ENCODE measurements at regions not wholly inside any gene's neighbourhood (a gene's known extent, or its start where the extent isn't known, plus 50 kb on each side); places are given as distances from the start of the nearest gene placed in this dataset.

DNA sequence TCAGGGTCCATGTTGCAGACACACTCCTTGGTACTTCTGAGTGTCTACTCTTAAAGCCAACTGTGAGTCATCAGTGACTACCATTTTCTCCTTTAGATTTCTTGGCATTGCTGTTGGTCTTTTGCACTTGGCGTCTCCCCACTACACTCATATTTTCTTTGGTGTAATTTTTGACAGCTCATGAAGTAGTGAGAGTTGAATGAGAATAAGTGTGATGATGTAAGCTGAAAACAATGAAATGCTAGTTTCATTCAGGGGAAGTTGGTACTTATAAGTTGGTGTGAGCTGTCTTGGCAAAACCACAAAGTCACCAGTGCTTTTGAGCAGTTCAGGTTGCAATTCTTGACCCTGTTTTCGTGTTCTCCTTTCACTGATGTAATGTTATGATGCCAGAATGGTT, 142.9 kb upstream of the ARX start:
- Mint-ChIP-seq H3K4me1 (no peaks in the 10 kb centered on the region), H3K9me3 (no peaks in the 10 kb centered on the region), H3K4me3 (no peak overlapping the region)

DNA sequence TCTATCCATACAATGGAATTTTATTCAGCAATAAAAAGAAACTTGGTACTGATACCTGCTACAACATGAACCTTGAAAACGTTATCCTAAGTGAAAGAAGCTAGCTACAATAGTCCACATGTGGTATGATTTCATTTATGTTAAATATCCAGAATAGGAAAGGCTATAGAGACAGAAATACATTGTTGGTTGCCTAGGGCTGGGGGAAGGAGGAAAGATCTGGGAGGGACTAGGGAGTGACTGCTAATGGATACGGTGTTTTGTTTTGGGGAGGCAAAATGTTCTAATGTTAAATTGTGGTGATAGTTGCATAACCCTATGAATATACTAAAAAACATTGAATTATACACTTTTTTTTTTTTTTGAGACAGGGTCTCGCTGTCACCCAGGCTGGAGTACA, 141.1 kb upstream of the ARX start:
- no peak overlapping the region for H3K4me3 Mint-ChIP-seq
- no peak for DNase-seq

More for the DNA sequence above, 142.9 kb upstream of the ARX start:
- POLR2A ChIA-PET = no interaction called here
- DNase-seq (no peak), ATAC-seq (no peak)
- peaks cover 5 to 9% (median 8%) of the 10 kb centered on the region in 5 donors for H3K27me3 Mint-ChIP-seq
- no peak overlapping the region for H3K27ac Mint-ChIP-seq
- H3K36me3 Mint-ChIP-seq = peaks cover 0 to 2% (median 0%) of the 10 kb centered on the region in 3 donors

DNA sequence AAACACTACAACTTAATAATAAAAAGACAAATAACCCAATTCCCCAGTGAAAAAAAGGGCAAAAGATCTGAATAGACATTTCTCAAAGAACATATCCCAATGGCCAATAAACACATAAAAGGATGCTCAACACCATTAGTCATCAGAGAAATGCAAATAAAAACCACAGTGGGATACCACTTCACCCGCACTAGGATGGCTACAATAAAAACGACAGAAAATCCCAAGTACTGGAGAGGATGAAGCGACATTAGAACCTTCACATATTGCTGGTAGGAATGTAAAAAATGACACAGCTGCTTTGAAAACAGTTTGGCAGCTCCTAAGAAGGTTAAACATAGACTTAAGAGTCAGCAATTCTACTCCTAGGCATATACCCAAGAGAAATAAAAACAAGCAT, 140.6 kb upstream of the ARX start:
- no peak overlapping the region for H3K27ac Mint-ChIP-seq
- H3K4me3 Mint-ChIP-seq = no peak overlapping the region
- POLR2A ChIA-PET = no interaction called here
- H3K27me3 Mint-ChIP-seq = peaks cover 0 to 3% (median 1%) of the 10 kb centered on the region in 5 donors
- H3K4me1 Mint-ChIP-seq = no peaks in the 10 kb centered on the region
- no peaks in the 10 kb centered on the region for H3K9me3 Mint-ChIP-seq
- no peak for ATAC-seq
- DNase-seq = no peak
- no peaks in the 10 kb centered on the region for H3K36me3 Mint-ChIP-seq

More for the DNA sequence above, 141.1 kb upstream of the ARX start:
- Mint-ChIP-seq H3K9me3 (no peaks in the 10 kb centered on the region), H3K27ac (no peak overlapping the region), H3K4me1 (no peaks in the 10 kb centered on the region), H3K36me3 (no peaks in the 10 kb centered on the region), H3K27me3 (peaks cover 0 to 3% (median 2%) of the 10 kb centered on the region in 5 donors)
- POLR2A ChIA-PET = no interaction called here
- no peak for ATAC-seq

DNA sequence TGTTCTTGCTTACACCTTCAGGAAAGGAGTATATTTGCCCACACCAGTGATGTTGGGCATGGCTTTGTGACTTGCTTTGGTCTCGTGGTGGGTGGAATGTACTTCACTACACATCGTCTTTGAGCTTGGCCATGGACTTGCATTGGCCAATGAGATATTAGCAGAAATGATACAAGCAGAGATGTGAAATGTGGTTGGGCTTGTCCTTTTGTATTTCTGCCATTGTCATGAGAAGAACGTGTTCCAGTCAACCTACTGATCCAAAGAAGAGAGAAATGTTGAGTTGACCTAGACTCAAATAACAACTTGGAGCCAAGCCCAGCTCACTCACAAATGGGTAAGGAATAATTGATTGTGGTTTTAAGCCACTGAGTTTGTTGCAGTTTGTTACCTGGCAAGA, 138.4 kb upstream of the ARX start:
- POLR2A ChIA-PET = no interaction called here
- H3K36me3 Mint-ChIP-seq = no peaks in the 10 kb centered on the region
- DNase-seq = no peak
- no peak for ATAC-seq
- no peak overlapping the region for H3K27ac Mint-ChIP-seq
- H3K27me3 Mint-ChIP-seq = peaks cover 0 to 6% (median 2%) of the 10 kb centered on the region in 5 donors
- H3K4me3 Mint-ChIP-seq = no peak overlapping the region
- no peaks in the 10 kb centered on the region for H3K4me1 Mint-ChIP-seq
- H3K9me3 Mint-ChIP-seq = no peaks in the 10 kb centered on the region

DNA sequence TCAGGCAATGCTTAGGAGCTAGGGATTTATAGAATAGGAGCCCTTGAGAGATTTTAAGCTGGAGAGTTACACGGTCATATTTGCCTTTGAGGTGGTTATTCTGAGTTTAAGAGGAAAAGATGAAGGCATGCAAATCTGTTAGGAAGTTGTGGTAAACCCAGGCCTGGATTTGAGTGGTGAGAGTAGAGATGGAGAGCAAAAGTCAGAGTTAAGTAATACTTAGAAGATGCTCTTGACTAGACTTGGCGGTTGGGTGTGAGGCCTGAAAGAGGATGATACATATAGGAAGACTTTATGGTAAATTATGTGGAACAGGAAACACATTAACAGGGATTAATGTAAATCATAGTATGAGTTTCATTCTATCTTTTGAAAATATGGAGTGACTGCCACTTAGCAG, 136.0 kb upstream of the ARX start:
- H3K4me1 Mint-ChIP-seq = no peaks in the 10 kb centered on the region
- DNase-seq (no peak), ATAC-seq (no peak)
- H3K27ac Mint-ChIP-seq = no peak overlapping the region
- no peak overlapping the region for H3K4me3 Mint-ChIP-seq
- no peaks in the 10 kb centered on the region for H3K36me3 Mint-ChIP-seq
- H3K27me3 Mint-ChIP-seq = peaks cover 0 to 8% (median 3%) of the 10 kb centered on the region in 5 donors
- POLR2A ChIA-PET = no interaction called here
- no peaks in the 10 kb centered on the region for H3K9me3 Mint-ChIP-seq

DNA sequence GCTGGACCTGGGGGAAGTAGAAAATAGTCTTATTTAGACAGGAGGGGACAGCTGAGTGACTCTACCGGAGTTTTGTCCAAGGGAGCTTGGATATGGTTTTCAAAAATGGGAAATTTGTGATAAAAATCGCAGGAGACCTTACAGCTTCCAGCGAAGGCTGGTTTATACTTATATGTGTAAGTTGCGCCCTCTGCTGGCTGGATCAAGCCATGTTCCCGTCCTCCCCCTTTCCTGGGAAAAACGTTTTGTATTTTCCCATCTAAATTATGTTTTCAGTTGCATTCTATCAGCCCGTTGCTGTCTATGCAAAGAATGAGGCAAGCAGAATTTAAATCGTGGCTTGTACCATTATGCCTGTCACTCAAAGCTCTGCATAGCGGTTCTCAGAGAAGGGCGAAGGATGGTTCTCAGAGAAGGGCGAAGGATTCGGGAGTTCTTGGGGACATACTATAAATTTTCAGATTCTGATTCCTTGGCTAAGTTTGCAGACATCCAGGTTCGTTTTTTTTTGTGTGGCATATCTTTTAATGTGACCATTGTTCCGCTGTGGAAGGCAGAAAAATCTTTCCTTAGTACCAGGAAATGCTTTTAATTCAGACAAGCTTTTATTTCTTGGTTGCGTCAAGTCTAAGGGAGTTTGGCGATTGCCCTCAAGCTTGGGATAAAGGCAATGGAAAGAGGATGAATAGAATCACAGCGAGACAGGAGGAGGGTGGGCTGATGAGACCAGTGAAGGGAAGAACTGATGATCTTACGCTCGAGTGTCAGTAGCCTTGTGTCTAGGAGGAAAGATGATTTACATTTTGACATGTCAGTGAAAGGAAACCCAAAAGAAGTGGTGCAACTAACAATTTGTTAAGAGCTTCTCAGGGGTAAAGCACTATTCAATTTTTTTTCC, 128.5 kb upstream of the ARX start:
- peaks cover 0 to 5% (median 2%) of the 10 kb centered on the region in 5 donors for H3K27me3 Mint-ChIP-seq
- no peak for ATAC-seq

DNA sequence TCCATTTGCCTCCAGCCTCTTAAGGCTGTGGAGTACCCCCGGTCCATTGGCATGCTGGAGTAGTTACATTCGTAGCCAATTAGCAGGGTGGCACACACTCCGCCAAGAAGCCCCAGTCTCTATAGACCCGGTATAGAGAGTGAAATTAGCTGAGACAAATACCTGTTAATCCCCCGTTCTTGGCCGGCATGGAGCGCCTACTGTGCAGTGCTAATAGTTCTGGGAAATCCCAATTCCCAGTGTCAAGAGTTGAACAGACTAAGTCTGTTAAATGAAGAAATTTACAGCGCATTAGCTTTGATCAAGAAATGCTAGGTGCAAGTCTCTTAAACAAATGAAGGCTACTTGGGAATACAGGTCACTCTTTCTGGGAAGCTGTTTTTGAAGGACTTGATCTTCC, 127.8 kb upstream of the ARX start:
- H3K36me3 Mint-ChIP-seq = no peaks in the 10 kb centered on the region
- H3K27ac Mint-ChIP-seq = no peak overlapping the region
- ATAC-seq (no peak), DNase-seq (no peak)
- H3K27me3 Mint-ChIP-seq = peaks cover 0 to 5% (median 2%) of the 10 kb centered on the region in 5 donors
- H3K9me3 Mint-ChIP-seq = no peaks in the 10 kb centered on the region
- H3K4me3 Mint-ChIP-seq = no peak overlapping the region
- POLR2A ChIA-PET = no interaction called here
- H3K4me1 Mint-ChIP-seq = peaks cover 0 to 10% (median 2%) of the 10 kb centered on the region in 4 donors

More for the DNA sequence above, 128.5 kb upstream of the ARX start:
- H3K36me3 Mint-ChIP-seq = no peaks in the 10 kb centered on the region
- H3K4me3 Mint-ChIP-seq = no peak overlapping the region
- H3K4me1 Mint-ChIP-seq = peaks cover 0 to 10% (median 2%) of the 10 kb centered on the region in 4 donors
- no peaks in the 10 kb centered on the region for H3K9me3 Mint-ChIP-seq
- H3K27ac Mint-ChIP-seq = peak overlapping the region in 1 of 10 donors; percentile 48
- DNase-seq = peak in 7 of 10 donors; percentile 1 to 16 (median 7)
- POLR2A ChIA-PET = no interaction called here

DNA sequence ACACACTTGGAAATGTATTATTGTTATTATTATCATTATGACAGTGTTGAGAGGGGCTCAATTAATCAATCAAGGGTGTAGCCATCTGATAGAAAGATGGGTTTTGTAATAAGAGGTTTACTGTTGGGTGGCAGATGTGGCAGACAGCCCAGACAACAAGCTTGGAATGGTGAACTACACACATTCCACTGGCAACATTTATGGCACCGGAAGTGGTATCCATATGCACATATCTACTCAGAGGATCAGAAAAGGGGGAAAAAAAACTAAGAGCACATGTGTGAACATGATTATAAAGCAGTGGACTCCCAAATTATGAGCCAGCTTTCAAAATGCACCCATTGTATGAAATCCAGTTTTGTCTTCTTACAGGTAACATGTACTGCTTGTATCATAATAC, 125.9 kb upstream of the ARX start:
- H3K4me1 Mint-ChIP-seq = peaks cover 0 to 10% (median 2%) of the 10 kb centered on the region in 4 donors

DNA sequence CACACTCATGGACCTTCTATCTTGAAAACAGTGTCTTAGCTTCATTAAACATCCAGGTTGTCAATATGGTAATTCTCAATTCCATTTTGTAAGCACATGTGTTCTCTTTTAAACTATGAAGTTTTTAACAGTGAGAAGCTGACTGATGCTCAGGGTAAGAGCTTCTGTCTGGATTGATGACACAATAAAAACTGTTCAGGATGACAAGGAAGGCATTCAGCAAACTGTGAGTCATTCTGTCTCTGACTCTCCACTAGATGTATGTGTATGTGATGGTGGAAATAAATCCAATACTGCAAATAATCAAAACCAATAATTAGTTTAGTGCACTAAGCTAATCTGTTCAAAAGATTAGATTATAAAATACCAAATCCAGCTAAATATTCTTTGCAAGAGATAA, 115.3 kb upstream of the ARX start:
- H3K9me3 Mint-ChIP-seq = peaks cover 0 to 12% (median 0%) of the 10 kb centered on the region in 9 donors
- no peak for DNase-seq
- H3K36me3 Mint-ChIP-seq = peaks cover 0 to 7% (median 0%) of the 10 kb centered on the region in 3 donors
- no peak for ATAC-seq
- H3K4me3 Mint-ChIP-seq = no peak overlapping the region
- no peaks in the 10 kb centered on the region for H3K4me1 Mint-ChIP-seq
- H3K27me3 Mint-ChIP-seq = peaks cover 5 to 18% (median 8%) of the 10 kb centered on the region in 5 donors
- no peak overlapping the region for H3K27ac Mint-ChIP-seq
- POLR2A ChIA-PET = no interaction called here

More for the DNA sequence above, 125.9 kb upstream of the ARX start:
- peaks cover 0 to 5% (median 2%) of the 10 kb centered on the region in 5 donors for H3K27me3 Mint-ChIP-seq
- H3K27ac Mint-ChIP-seq = no peak overlapping the region
- ATAC-seq = no peak
- H3K4me3 Mint-ChIP-seq = no peak overlapping the region
- H3K36me3 Mint-ChIP-seq = no peaks in the 10 kb centered on the region
- POLR2A ChIA-PET = no interaction called here
- no peaks in the 10 kb centered on the region for H3K9me3 Mint-ChIP-seq
- DNase-seq = no peak

DNA sequence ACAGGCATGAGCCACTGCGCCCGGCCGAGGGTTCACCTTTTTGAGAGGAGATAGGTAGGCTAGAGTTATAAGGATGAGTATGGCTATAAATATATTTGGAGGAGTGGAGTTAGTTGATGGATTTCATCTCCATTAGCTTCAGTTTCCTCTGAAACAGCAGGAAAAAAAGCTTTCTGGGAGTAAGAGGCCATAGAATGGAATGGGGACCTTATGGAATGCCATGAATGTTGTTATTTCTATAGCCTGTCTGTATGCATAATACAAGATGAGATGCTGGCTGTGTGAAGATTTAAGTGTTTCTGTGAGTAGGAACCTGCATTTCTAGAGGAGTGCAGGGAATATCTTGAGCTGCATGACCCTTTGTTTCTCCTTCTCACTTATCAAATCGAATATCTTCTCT, 114.9 kb upstream of the ARX start:
- H3K27ac Mint-ChIP-seq = no peak overlapping the region
- H3K4me3 Mint-ChIP-seq = no peak overlapping the region
- POLR2A ChIA-PET = no interaction called here
- peaks cover 5 to 18% (median 7%) of the 10 kb centered on the region in 5 donors for H3K27me3 Mint-ChIP-seq
- H3K4me1 Mint-ChIP-seq = no peaks in the 10 kb centered on the region
- no peak for DNase-seq
- peaks cover 0 to 7% (median 0%) of the 10 kb centered on the region in 3 donors for H3K36me3 Mint-ChIP-seq
- ATAC-seq = no peak
- H3K9me3 Mint-ChIP-seq = peaks cover 0 to 11% (median 0%) of the 10 kb centered on the region in 9 donors

DNA sequence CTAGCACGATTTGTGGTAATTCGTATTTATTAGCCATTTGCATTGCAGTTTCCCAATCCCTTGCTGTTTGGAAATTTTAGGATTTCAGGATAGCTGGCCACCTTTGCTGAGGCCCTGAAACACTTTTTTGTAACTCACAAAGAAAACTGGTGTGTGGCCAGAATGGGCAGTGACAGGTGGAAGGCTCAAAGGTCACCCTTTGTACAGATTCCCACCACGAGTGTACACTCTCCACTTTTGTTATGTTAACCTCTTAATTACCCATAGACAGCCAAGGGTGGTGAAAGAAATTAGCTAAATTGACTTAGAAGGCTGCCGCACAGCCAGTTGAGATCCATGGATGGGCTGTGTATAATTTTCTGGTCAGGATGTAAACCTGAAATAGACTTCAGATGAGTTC, 109.7 kb upstream of the ARX start:
- Mint-ChIP-seq H3K27ac (no peak overlapping the region), H3K4me1 (no peaks in the 10 kb centered on the region), H3K36me3 (peaks cover 0 to 3% (median 0%) of the 10 kb centered on the region in 3 donors), H3K9me3 (peaks cover 0 to 14% (median 4%) of the 10 kb centered on the region in 9 donors), H3K4me3 (no peak overlapping the region), H3K27me3 (peaks cover 5 to 28% (median 8%) of the 10 kb centered on the region in 5 donors)
- ATAC-seq = no peak
- POLR2A ChIA-PET = no interaction called here
- no peak for DNase-seq

DNA sequence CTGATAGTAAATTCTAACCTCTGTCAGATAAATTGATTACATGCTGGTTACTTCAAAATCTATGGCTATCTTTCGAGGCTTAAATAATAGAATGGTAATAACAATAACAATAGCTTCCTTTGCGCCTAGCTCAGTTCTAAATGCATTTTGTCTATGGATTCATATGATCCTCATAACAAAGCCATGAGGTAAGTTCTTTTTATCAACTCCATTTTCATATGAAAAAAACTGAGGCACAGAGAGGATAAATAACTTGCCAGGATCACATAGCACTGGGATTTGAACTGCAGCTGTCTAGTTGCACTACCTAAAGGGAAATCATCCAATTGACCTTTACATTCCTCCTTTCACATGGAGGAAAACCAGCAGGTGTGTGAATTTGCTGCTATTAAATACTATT, 108.6 kb upstream of the ARX start:
- Mint-ChIP-seq H3K9me3 (peaks cover 0 to 14% (median 4%) of the 10 kb centered on the region in 9 donors), H3K27ac (no peak overlapping the region), H3K4me1 (no peaks in the 10 kb centered on the region), H3K36me3 (peaks cover 0 to 3% (median 0%) of the 10 kb centered on the region in 3 donors), H3K27me3 (peaks cover 5 to 28% (median 8%) of the 10 kb centered on the region in 5 donors), H3K4me3 (no peak overlapping the region)
- no peak for DNase-seq
- no peak for ATAC-seq
- POLR2A ChIA-PET = no interaction called here

DNA sequence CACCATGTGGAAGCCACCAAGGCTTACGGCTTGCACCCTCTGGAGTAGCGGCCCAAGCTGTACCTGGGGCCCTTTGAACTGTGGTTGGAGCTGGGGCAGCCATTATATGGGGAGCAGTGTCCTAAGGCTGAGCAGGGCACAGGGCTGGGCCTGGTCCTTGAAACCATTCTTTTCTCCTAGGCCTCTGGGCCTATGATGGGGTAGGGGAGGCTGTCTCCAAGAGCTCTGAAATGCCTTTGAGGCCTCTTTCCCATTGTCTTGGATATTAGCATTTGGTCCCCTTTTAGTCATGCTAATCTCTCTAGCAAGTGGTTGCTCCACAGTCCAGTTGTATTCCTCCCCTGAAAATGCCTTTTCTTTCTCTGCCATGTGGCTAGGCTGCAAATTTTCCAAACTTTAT, 96.4 kb upstream of the ARX start:
- no peaks in the 10 kb centered on the region for H3K27me3 Mint-ChIP-seq
- ATAC-seq = no peak
- no peak for DNase-seq
- H3K27ac Mint-ChIP-seq = no peak overlapping the region
- POLR2A ChIA-PET = no interaction called here
- no peaks in the 10 kb centered on the region for H3K36me3 Mint-ChIP-seq
- H3K4me1 Mint-ChIP-seq = no peaks in the 10 kb centered on the region
- H3K9me3 Mint-ChIP-seq = peaks cover 0 to 7% (median 0%) of the 10 kb centered on the region in 9 donors
- H3K4me3 Mint-ChIP-seq = no peak overlapping the region

Measured in naive thymus-derived CD8-positive, alpha-beta T cell (primary cell).